GM19238 (cell line): ENCODE measurements at regions not wholly inside any gene's neighbourhood (a gene's known extent, or its start where the extent isn't known, plus 50 kb on each side); places are given as distances from the start of the nearest gene placed in this dataset.

Experiments used
- DNase-seq: peaks from one replicate; pipeline ENCODE4 v3.0.0; 2011; ENCODE audit warnings: low spot score; ENCODE audit not compliant: insufficient read length

GRCh38 chr10:118108194-118109026, 61.7 kb upstream of the RAB11FIP2 start:
- DNase-seq = no peak

GRCh38 chr10:118107541-118107940, 60.8 kb upstream of the RAB11FIP2 start:
- DNase-seq = no peak

- no peak for DNase-seq
Observed at GRCh38 chr10:118107040-118107439, 60.3 kb upstream of the RAB11FIP2 start.

GRCh38 chr10:118106426-118106825, 59.7 kb upstream of the RAB11FIP2 start:
- DNase-seq = no peak

- DNase-seq = no peak
Observed at GRCh38 chr10:118102121-118102520, 55.4 kb upstream of the RAB11FIP2 start.

- DNase-seq = no peak
Observed at GRCh38 chr10:118101501-118101900, 54.8 kb upstream of the RAB11FIP2 start.
